ENCODE measurements at regions not wholly inside any gene's neighbourhood (a gene's known extent, or its start where the extent isn't known, plus 50 kb on each side); places are given as distances from the start of the nearest gene placed in this dataset.

DNA sequence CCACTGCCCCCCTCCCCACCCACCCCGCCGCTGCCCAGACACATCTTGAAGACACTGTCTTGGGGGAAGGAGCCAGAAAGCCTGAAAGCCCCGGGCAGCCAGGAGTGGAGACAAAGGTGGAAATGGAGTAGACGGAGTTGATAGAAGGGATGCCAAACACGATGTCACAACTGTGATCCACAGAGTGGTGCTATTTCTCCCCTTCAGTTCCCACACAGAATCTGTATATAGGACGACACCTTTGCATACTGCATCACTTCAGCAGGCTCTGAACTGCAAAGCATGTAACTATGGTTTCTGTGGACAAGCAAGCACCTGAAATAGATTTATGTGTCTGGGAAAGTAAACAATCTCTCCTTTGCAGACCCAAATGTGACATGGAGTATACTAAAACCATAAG, 56.4 kb upstream of the F13A1 start:
- TF ChIP-seq, protein P1, sequence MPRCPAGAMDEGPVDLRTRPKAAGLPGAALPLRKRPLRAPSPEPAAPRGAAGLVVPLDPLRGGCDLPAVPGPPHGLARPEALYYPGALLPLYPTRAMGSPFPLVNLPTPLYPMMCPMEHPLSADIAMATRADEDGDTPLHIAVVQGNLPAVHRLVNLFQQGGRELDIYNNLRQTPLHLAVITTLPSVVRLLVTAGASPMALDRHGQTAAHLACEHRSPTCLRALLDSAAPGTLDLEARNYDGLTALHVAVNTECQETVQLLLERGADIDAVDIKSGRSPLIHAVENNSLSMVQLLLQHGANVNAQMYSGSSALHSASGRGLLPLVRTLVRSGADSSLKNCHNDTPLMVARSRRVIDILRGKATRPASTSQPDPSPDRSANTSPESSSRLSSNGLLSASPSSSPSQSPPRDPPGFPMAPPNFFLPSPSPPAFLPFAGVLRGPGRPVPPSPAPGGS (IDR thresholded peaks at IDR 0.05), result no peak
- TF ChIP-seq NPAS2 (CRISPR knock-in tag; IDR thresholded peaks at IDR 0.05; ENCODE audit: borderline replicate concordance) (no peak), EHMT2 (IDR thresholded peaks at IDR 0.05; ENCODE audit: low read depth) (no peak), TP53 (CRISPR knock-in tag; IDR thresholded peaks at IDR 0.05) (no peak), HDAC2 (IDR thresholded peaks at IDR 0.05) (no peak), MYC (IDR thresholded peaks at IDR 0.05; ENCODE audit: borderline replicate concordance, low read length) (no peak), CEBPB (IDR thresholded peaks at IDR 0.05) (no peak), CBX8 (IDR thresholded peaks at IDR 0.05) (no peak)
- TF ChIP-seq, protein P2, sequence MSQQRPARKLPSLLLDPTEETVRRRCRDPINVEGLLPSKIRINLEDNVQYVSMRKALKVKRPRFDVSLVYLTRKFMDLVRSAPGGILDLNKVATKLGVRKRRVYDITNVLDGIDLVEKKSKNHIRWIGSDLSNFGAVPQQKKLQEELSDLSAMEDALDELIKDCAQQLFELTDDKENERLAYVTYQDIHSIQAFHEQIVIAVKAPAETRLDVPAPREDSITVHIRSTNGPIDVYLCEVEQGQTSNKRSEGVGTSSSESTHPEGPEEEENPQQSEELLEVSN (IDR thresholded peaks at IDR 0.05; ENCODE audit: borderline replicate concordance, low read depth), result no peak
- TF ChIP-seq, protein P3, sequence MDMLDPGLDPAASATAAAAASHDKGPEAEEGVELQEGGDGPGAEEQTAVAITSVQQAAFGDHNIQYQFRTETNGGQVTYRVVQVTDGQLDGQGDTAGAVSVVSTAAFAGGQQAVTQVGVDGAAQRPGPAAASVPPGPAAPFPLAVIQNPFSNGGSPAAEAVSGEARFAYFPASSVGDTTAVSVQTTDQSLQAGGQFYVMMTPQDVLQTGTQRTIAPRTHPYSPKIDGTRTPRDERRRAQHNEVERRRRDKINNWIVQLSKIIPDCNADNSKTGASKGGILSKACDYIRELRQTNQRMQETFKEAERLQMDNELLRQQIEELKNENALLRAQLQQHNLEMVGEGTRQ (IDR thresholded peaks at IDR 0.05), result no peak
- Histone ChIP-seq H3K4me1 (no peaks in the 10 kb centered on the region), H3K4me3 (no peak overlapping the region), H3K4me2 (no peak overlapping the region), H3K27ac (no peak overlapping the region), H3K9me3 (no peaks in the 10 kb centered on the region)
- no peak for ATAC-seq
- DNase-seq (ENCODE audit: low read depth in 1 of 2, low spot score in 1 of 2), result no peak
- 32% methylated on average over 5 of the region's 6 CpGs for WGBS (ENCODE audit: missing lambda C conversion rate)
- ChIA-PET CTCF (interaction anchor here (0.7 kb wide), 2 partner anchors 714 to 845 kb away, joined by 3 to 4 read pairs; no protein-coding TSS in a partner anchor), POLR2A (no interaction called here)
- no peak for FAIRE-seq

DNA sequence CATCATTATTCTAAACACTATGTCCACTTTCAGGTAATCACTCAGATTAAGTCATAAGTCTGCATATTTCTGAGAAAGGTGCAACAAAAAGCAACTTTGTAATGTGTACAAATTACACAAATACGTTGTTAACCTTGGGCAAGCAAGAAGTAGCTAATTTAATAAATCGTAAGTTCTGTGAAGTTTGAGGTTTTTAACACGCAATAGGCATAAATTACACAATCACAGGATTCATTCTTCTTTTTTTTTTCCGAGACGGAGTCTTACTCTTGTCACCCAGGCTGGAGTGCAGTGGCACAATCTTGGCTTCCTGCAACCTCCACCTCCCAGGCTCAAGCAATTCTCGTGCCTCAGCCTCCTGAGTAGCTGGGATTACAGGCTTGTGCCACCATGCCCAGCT, 57.2 kb upstream of the F13A1 start:
- ChIA-PET POLR2A (no interaction called here), CTCF (interaction anchor here (0.7 kb wide), 2 partner anchors 715 to 846 kb away, joined by 3 to 4 read pairs; no protein-coding TSS in a partner anchor)
- no peak for DNase-seq (ENCODE audit: low read depth in 1 of 2, low spot score in 1 of 2)
- H3K4me1 ChIP-seq, result no peaks in the 10 kb centered on the region
- WGBS (ENCODE audit: missing lambda C conversion rate), result 22% methylated on average over 6 of the region's 6 CpGs
- FAIRE-seq, result no peak
- H3K9me3 ChIP-seq, result no peaks in the 10 kb centered on the region
- H3K4me2 ChIP-seq, result no peak overlapping the region
- ATAC-seq, result no peak
- no peak overlapping the region for H3K4me3 ChIP-seq
- TF ChIP-seq JUNB (IDR thresholded peaks at IDR 0.05) (no peak), JUN (IDR thresholded peaks at IDR 0.05) (no peak), SREBF2 (IDR thresholded peaks at IDR 0.05) (no peak), MAZ (IDR thresholded peaks at IDR 0.05; ENCODE audit: borderline replicate concordance, low read depth, low read length) (no peak), GATA3 (IDR thresholded peaks at IDR 0.05; ENCODE audit: borderline replicate concordance) (no peak), FOXS1 (CRISPR knock-in tag; IDR thresholded peaks at IDR 0.05) (no peak), POLR2AphosphoS2 (conservative IDR thresholded peaks at IDR 0.05; ENCODE audit: low read length) (no peak), HEYL (CRISPR knock-in tag; IDR thresholded peaks at IDR 0.05) (no peak)
- TF ChIP-seq, protein P4, sequence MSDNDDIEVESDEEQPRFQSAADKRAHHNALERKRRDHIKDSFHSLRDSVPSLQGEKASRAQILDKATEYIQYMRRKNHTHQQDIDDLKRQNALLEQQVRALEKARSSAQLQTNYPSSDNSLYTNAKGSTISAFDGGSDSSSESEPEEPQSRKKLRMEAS (IDR thresholded peaks at IDR 0.05), result no peak
- TF ChIP-seq, protein P5, sequence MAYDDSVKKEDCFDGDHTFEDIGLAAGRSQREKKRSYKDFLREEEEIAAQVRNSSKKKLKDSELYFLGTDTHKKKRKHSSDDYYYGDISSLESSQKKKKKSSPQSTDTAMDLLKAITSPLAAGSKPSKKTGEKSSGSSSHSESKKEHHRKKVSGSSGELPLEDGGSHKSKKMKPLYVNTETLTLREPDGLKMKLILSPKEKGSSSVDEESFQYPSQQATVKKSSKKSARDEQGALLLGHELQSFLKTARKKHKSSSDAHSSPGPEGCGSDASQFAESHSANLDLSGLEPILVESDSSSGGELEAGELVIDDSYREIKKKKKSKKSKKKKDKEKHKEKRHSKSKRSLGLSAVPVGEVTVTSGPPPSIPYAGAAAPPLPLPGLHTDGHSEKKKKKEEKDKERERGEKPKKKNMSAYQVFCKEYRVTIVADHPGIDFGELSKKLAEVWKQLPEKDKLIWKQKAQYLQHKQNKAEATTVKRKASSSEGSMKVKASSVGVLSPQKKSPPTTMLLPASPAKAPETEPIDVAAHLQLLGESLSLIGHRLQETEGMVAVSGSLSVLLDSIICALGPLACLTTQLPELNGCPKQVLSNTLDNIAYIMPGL (CRISPR knock-in tag; IDR thresholded peaks at IDR 0.05; ENCODE audit: borderline replicate concordance), result no peak
- TF ChIP-seq, protein P6, sequence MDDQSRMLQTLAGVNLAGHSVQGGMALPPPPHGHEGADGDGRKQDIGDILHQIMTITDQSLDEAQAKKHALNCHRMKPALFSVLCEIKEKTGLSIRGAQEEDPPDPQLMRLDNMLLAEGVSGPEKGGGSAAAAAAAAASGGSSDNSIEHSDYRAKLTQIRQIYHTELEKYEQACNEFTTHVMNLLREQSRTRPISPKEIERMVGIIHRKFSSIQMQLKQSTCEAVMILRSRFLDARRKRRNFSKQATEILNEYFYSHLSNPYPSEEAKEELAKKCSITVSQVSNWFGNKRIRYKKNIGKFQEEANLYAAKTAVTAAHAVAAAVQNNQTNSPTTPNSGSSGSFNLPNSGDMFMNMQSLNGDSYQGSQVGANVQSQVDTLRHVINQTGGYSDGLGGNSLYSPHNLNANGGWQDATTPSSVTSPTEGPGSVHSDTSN (IDR thresholded peaks at IDR 0.05), result no peak
- TF ChIP-seq, protein P7, sequence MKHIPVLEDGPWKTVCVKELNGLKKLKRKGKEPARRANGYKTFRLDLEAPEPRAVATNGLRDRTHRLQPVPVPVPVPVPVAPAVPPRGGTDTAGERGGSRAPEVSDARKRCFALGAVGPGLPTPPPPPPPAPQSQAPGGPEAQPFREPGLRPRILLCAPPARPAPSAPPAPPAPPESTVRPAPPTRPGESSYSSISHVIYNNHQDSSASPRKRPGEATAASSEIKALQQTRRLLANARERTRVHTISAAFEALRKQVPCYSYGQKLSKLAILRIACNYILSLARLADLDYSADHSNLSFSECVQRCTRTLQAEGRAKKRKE (CRISPR knock-in tag; IDR thresholded peaks at IDR 0.05; ENCODE audit: low read depth), result no peak
- H3K27ac ChIP-seq, result no peak overlapping the region

Data from A549 (cell line).